ENCODE measurements at regions not wholly inside any gene's neighbourhood (a gene's known extent, or its start where the extent isn't known, plus 50 kb on each side); places are given as distances from the start of the nearest gene placed in this dataset.

- H3K79me2 ChIP-seq, result no peaks in the 10 kb centered on the region
- H3K27me3 ChIP-seq, result no peaks in the 10 kb centered on the region
- WGBS (ENCODE audit: low lambda C conversion rate, missing lambda C conversion rate), result 81% methylated on average over 4 of the region's 4 CpGs
- no peak for TF ChIP-seq CTCF (IDR thresholded peaks at IDR 0.05; ENCODE audit: poor library complexity)
- TF ChIP-seq EZH2 (IDR thresholded peaks at IDR 0.05; ENCODE audit: borderline replicate concordance), result no peak
- no peak for TF ChIP-seq EZH2phosphoT487 (IDR thresholded peaks at IDR 0.05; ENCODE audit: low read depth, severe bottlenecking, unreplicated experiment)
- H4K20me1 ChIP-seq (ENCODE audit: insufficient read depth, poor library complexity, severe bottlenecking), result no peaks in the 10 kb centered on the region
- H3K4me3 ChIP-seq, result no peak overlapping the region
- no peak overlapping the region for H3K27ac ChIP-seq
- no peaks in the 10 kb centered on the region for H3K36me3 ChIP-seq (replicated peaks; ENCODE audit: insufficient read depth, low read depth)
- no peak overlapping the region for H2AFZ ChIP-seq
- no peak for DNase-seq (ENCODE audit: low spot score)
- H3K9me3 ChIP-seq (ENCODE audit: low read depth), result no peaks in the 10 kb centered on the region
- H3K9me2 ChIP-seq (replicated peaks; ENCODE audit: insufficient read depth), result no peaks in the 10 kb centered on the region
- H3K4me2 ChIP-seq, result no peak overlapping the region
- no peaks in the 10 kb centered on the region for H3K4me1 ChIP-seq (ENCODE audit: insufficient read depth)
Measured at GRCh38 chr7:8831376-8831775, 398.0 kb downstream of the NXPH1 start.

GRCh38 chr7:8833355-8833754 lies 399.9 kb downstream of the NXPH1 start:
- no peak overlapping the region for H3K27ac ChIP-seq
- 45% methylated on average over 6 of the region's 6 CpGs for WGBS (ENCODE audit: low lambda C conversion rate, missing lambda C conversion rate)
- DNase-seq (ENCODE audit: low spot score), result no peak
- no peaks in the 10 kb centered on the region for H3K27me3 ChIP-seq
- H3K36me3 ChIP-seq (replicated peaks; ENCODE audit: insufficient read depth, low read depth), result no peaks in the 10 kb centered on the region
- no peaks in the 10 kb centered on the region for H4K20me1 ChIP-seq (ENCODE audit: insufficient read depth, poor library complexity, severe bottlenecking)
- no peak overlapping the region for H2AFZ ChIP-seq
- no peaks in the 10 kb centered on the region for H3K9me2 ChIP-seq (replicated peaks; ENCODE audit: insufficient read depth)
- H3K4me2 ChIP-seq, result no peak overlapping the region
- no peak overlapping the region for H3K4me3 ChIP-seq
- no peaks in the 10 kb centered on the region for H3K9me3 ChIP-seq (ENCODE audit: low read depth)
- no peaks in the 10 kb centered on the region for H3K79me2 ChIP-seq
- H3K4me1 ChIP-seq (ENCODE audit: insufficient read depth), result no peaks in the 10 kb centered on the region
- no peak for TF ChIP-seq EZH2 (IDR thresholded peaks at IDR 0.05; ENCODE audit: borderline replicate concordance)
- no peak for TF ChIP-seq EZH2phosphoT487 (IDR thresholded peaks at IDR 0.05; ENCODE audit: low read depth, severe bottlenecking, unreplicated experiment)
- TF ChIP-seq CTCF (IDR thresholded peaks at IDR 0.05; ENCODE audit: poor library complexity), result no peak

- TF ChIP-seq EZH2 (IDR thresholded peaks at IDR 0.05; ENCODE audit: borderline replicate concordance) (no peak), CTCF (IDR thresholded peaks at IDR 0.05; ENCODE audit: poor library complexity) (no peak), EZH2phosphoT487 (IDR thresholded peaks at IDR 0.05; ENCODE audit: low read depth, severe bottlenecking, unreplicated experiment) (no peak)
- DNase-seq (ENCODE audit: low spot score), result no peak
- no peaks in the 10 kb centered on the region for H4K20me1 ChIP-seq (ENCODE audit: insufficient read depth, poor library complexity, severe bottlenecking)
- H3K27me3 ChIP-seq, result no peaks in the 10 kb centered on the region
- no peaks in the 10 kb centered on the region for H3K9me2 ChIP-seq (replicated peaks; ENCODE audit: insufficient read depth)
- no peak overlapping the region for H3K4me2 ChIP-seq
- no peaks in the 10 kb centered on the region for H3K79me2 ChIP-seq
- no peaks in the 10 kb centered on the region for H3K36me3 ChIP-seq (replicated peaks; ENCODE audit: insufficient read depth, low read depth)
- no peaks in the 10 kb centered on the region for H3K9me3 ChIP-seq (ENCODE audit: low read depth)
- H3K4me3 ChIP-seq, result no peak overlapping the region
- H3K4me1 ChIP-seq (ENCODE audit: insufficient read depth), result no peaks in the 10 kb centered on the region
- H2AFZ ChIP-seq, result no peak overlapping the region
- H3K27ac ChIP-seq, result no peak overlapping the region
Measured at GRCh38 chr7:8841171-8841570, 407.8 kb downstream of the NXPH1 start.

GRCh38 chr7:8871716-8872115 lies 438.3 kb downstream of the NXPH1 start:
- Histone ChIP-seq H3K4me2 (no peak overlapping the region), H3K27ac (no peak overlapping the region), H3K4me3 (no peak overlapping the region), H3K27me3 (no peaks in the 10 kb centered on the region), H2AFZ (no peak overlapping the region), H3K9me2 (replicated peaks; ENCODE audit: insufficient read depth) (no peaks in the 10 kb centered on the region), H3K79me2 (no peaks in the 10 kb centered on the region), H4K20me1 (ENCODE audit: insufficient read depth, poor library complexity, severe bottlenecking) (no peaks in the 10 kb centered on the region), H3K36me3 (replicated peaks; ENCODE audit: insufficient read depth, low read depth) (no peaks in the 10 kb centered on the region), H3K4me1 (ENCODE audit: insufficient read depth) (no peaks in the 10 kb centered on the region), H3K9me3 (ENCODE audit: low read depth) (no peaks in the 10 kb centered on the region)
- DNase-seq (ENCODE audit: low spot score), result no peak
- 87% methylated on average over 2 of the region's 2 CpGs for WGBS (ENCODE audit: low lambda C conversion rate, missing lambda C conversion rate)
- TF ChIP-seq CTCF (IDR thresholded peaks at IDR 0.05; ENCODE audit: poor library complexity) (no peak), EZH2 (IDR thresholded peaks at IDR 0.05; ENCODE audit: borderline replicate concordance) (no peak), EZH2phosphoT487 (IDR thresholded peaks at IDR 0.05; ENCODE audit: low read depth, severe bottlenecking, unreplicated experiment) (no peak)

Data from hepatocyte (in vitro differentiated cells).